SK-N-SH treated with all-trans-retinoic acid at 6 μM for 48 hours (cell line): ENCODE measurements at regions not wholly inside any gene's neighbourhood (a gene's known extent, or its start where the extent isn't known, plus 50 kb on each side); places are given as distances from the start of the nearest gene placed in this dataset.

ENCODE experiments used
- ATAC-seq: fragments of 200-7000 bp; cut with Tn5 transposase; 3 replicates; pipeline ENCODE4 v1.9.1; 2020; ENCODE audit warnings: mild to moderate bottlenecking, moderate library complexity
- ARNTL ChIP-seq: fragments of 450-650 bp; formaldehyde crosslinking; IDR thresholded peaks from 2 replicates; pipeline ENCODE4 v1.5.0; 2020; ENCODE audit warnings: low read depth, mild to moderate bottlenecking, moderate library complexity, borderline replicate concordance
- BACH2 ChIP-seq: fragments of 250-450 bp; sonication (Bioruptor Pico); IDR thresholded peaks from 2 replicates; pipeline ENCODE4 v1.9.0; 2021; ENCODE audit warnings: mild to moderate bottlenecking, borderline replicate concordance
- CSDC2 ChIP-seq: fragments of 250-450 bp; sonication (Bioruptor Pico); IDR thresholded peaks from 2 replicates; pipeline ENCODE4 v1.5.0; 2020; ENCODE audit warnings: mild to moderate bottlenecking, moderate library complexity
- GLIS3 ChIP-seq: fragments of 250-450 bp; sonication (Bioruptor Pico); IDR thresholded peaks from 2 replicates; pipeline ENCODE4 v1.5.0; 2020; ENCODE audit warnings: mild to moderate bottlenecking, moderate library complexity
- ISL1 ChIP-seq: fragments of 250-450 bp; sonication (Bioruptor Pico); IDR thresholded peaks from 2 replicates; pipeline ENCODE4 v2.1.2; 2022; ENCODE audit warnings: mild to moderate bottlenecking, moderate library complexity
- OSR1 ChIP-seq: fragments of 250-450 bp; sonication (Bioruptor Pico); IDR thresholded peaks from 2 replicates; pipeline ENCODE4 v1.8.0; 2022; ENCODE audit warnings: moderate library complexity, mild to moderate bottlenecking, inconsistent platforms
- PPARA ChIP-seq: fragments of 250-450 bp; sonication (Bioruptor Pico); IDR thresholded peaks from 2 replicates; pipeline ENCODE4 v1.5.0; 2020; ENCODE audit warnings: mild to moderate bottlenecking, borderline replicate concordance
- RARB ChIP-seq: fragments of 250-450 bp; sonication (Bioruptor Pico); IDR thresholded peaks from 2 replicates; pipeline ENCODE4 v1.8.0; 2021; ENCODE audit warnings: mild to moderate bottlenecking, moderate library complexity
- SNAI2 ChIP-seq: fragments of 250-450 bp; sonication (Bioruptor Pico); IDR thresholded peaks from 2 replicates; pipeline ENCODE4 v1.5.0; 2020; ENCODE audit warnings: mild to moderate bottlenecking, moderate library complexity
- TCF4 ChIP-seq: fragments of 250-450 bp; sonication (Bioruptor Pico); IDR thresholded peaks from 2 replicates; pipeline ENCODE4 v1.8.0; 2021; ENCODE audit warnings: mild to moderate bottlenecking, moderate library complexity, borderline replicate concordance
- TOX ChIP-seq: fragments of 250-450 bp; sonication (Bioruptor Pico); IDR thresholded peaks from 2 replicates; pipeline ENCODE4 v1.8.0; 2021; ENCODE audit warnings: mild to moderate bottlenecking, moderate library complexity, borderline replicate concordance
- ZC3H10 ChIP-seq: fragments of 250-450 bp; sonication (Bioruptor Pico); IDR thresholded peaks from 2 replicates; pipeline ENCODE4 v1.5.1; 2021; ENCODE audit warnings: mild to moderate bottlenecking, moderate library complexity
- ZFP3 ChIP-seq: fragments of 250-450 bp; sonication (Bioruptor Pico); IDR thresholded peaks from 2 replicates; pipeline ENCODE4 v1.5.0; 2020; ENCODE audit warnings: mild to moderate bottlenecking, moderate library complexity
- ZNF565 ChIP-seq: fragments of 450-650 bp; formaldehyde crosslinking; conservative IDR thresholded peaks from 2 replicates; pipeline ENCODE4 v1.5.0; 2020; ENCODE audit warnings: low read depth, mild to moderate bottlenecking, moderate library complexity
- ZNF70 ChIP-seq: fragments of 450-650 bp; formaldehyde crosslinking; IDR thresholded peaks from 2 replicates; pipeline ENCODE4 v1.5.0; 2020; ENCODE audit warnings: mild to moderate bottlenecking, moderate library complexity
- ZNF8 ChIP-seq: fragments of 450-650 bp; formaldehyde crosslinking; IDR thresholded peaks from 2 replicates; pipeline ENCODE4 v1.5.0; 2020; ENCODE audit warnings: mild to moderate bottlenecking, moderate library complexity
- TF ChIP-seq, protein P1 (sequence below): fragments of 250-450 bp; sonication (Bioruptor Pico); IDR thresholded peaks from 2 replicates; pipeline ENCODE4 v1.5.1; 2021; ENCODE audit warnings: mild to moderate bottlenecking, moderate library complexity
- TF ChIP-seq, protein P2 (sequence below): fragments of 250-450 bp; sonication (Bioruptor Pico); IDR thresholded peaks from 2 replicates; pipeline ENCODE4 v1.5.1; 2020; ENCODE audit warnings: low read depth, mild to moderate bottlenecking, moderate library complexity
- TF ChIP-seq, protein P3 (sequence below): fragments of 250-450 bp; sonication (Bioruptor Pico); IDR thresholded peaks from 2 replicates; pipeline ENCODE4 v1.8.0; 2021; ENCODE audit warnings: low read depth, mild to moderate bottlenecking, moderate library complexity, borderline replicate concordance

DNA sequence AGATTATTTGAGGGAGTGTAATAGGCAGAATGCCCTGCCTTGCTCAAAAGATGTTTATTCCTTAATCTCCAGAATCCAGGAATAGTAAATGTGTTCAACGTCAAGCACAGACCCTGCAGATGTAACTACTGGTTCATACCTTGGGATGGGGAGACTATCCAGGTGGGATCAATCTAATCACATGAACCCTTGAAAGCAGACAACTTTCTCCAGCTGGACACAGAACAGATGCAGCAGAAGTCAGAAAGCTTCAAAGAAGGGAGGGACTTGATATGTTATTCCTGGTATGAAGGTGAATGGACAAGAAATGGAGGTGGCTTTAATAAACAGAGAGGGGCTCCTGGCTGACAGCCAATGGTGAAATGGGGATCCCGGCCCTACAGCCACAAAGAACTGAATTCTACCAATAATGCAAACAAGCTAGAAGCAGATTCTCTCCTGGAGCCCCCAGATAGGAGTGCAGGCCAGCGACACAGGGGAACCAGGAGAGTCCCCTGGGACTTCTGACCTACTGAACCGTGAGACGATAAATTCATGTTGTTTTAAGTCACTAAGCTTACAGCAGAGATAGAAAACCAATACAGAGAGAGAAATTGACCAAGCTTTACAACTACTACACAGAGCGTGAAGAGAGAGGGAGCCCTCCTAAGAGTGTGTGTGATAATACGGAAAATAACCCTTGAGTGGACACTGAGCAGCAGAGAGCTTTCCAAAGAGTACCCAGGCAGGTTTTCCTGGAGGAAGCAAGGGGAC, 133.5 kb upstream of the TMEM132C start:
- TF ChIP-seq OSR1 (CRISPR knock-in tag) (no peak), TOX (CRISPR knock-in tag) (no peak), BACH2 (no peak), CSDC2 (no peak), PPARA (no peak), ZC3H10 (no peak), ARNTL (CRISPR knock-in tag) (no peak)
- TF ChIP-seq, protein P1, sequence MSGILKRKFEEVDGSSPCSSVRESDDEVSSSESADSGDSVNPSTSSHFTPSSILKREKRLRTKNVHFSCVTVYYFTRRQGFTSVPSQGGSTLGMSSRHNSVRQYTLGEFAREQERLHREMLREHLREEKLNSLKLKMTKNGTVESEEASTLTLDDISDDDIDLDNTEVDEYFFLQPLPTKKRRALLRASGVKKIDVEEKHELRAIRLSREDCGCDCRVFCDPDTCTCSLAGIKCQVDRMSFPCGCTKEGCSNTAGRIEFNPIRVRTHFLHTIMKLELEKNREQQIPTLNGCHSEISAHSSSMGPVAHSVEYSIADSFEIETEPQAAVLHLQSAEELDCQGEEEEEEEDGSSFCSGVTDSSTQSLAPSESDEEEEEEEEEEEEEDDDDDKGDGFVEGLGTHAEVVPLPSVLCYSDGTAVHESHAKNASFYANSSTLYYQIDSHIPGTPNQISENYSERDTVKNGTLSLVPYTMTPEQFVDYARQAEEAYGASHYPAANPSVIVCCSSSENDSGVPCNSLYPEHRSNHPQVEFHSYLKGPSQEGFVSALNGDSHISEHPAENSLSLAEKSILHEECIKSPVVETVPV (CRISPR knock-in tag): no peak
- TF ChIP-seq, protein P2, sequence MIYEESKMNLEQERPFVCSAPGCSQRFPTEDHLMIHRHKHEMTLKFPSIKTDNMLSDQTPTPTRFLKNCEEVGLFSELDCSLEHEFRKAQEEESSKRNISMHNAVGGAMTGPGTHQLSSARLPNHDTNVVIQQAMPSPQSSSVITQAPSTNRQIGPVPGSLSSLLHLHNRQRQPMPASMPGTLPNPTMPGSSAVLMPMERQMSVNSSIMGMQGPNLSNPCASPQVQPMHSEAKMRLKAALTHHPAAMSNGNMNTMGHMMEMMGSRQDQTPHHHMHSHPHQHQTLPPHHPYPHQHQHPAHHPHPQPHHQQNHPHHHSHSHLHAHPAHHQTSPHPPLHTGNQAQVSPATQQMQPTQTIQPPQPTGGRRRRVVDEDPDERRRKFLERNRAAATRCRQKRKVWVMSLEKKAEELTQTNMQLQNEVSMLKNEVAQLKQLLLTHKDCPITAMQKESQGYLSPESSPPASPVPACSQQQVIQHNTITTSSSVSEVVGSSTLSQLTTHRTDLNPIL (CRISPR knock-in tag): no peak
- TF ChIP-seq, protein P3, sequence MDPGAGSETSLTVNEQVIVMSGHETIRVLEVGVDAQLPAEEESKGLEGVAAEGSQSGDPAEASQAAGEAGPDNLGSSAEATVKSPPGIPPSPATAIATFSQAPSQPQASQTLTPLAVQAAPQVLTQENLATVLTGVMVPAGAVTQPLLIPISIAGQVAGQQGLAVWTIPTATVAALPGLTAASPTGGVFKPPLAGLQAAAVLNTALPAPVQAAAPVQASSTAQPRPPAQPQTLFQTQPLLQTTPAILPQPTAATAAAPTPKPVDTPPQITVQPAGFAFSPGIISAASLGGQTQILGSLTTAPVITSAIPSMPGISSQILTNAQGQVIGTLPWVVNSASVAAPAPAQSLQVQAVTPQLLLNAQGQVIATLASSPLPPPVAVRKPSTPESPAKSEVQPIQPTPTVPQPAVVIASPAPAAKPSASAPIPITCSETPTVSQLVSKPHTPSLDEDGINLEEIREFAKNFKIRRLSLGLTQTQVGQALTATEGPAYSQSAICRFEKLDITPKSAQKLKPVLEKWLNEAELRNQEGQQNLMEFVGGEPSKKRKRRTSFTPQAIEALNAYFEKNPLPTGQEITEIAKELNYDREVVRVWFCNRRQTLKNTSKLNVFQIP (CRISPR knock-in tag): no peak
- no peak for ATAC-seq

DNA sequence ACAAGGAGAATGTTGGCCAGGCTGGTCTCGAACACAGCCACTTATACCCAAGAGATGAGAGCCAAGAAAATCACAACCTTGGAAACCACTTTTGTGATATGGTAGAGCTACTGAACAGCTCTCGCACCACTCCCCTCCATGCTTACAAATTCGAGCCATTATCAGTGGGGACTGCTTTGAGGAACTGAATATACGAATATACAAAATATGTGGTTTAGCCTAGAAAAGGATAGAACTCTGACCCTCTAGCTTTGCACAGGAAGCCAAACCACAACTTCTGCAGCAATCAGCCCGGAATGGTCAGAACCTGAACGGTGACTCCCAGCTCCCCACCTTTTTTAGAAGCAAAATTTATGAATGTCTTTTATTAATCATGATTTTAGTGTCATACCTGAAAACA, 129.8 kb upstream of the TMEM132C start:
- ATAC-seq: no peak
- TF ChIP-seq OSR1 (CRISPR knock-in tag) (no peak), ZC3H10 (no peak), SNAI2 (CRISPR knock-in tag) (no peak), ZNF8 (CRISPR knock-in tag) (no peak), ZNF565 (CRISPR knock-in tag) (no peak), TCF4 (no peak), ZNF70 (CRISPR knock-in tag) (no peak)

DNA sequence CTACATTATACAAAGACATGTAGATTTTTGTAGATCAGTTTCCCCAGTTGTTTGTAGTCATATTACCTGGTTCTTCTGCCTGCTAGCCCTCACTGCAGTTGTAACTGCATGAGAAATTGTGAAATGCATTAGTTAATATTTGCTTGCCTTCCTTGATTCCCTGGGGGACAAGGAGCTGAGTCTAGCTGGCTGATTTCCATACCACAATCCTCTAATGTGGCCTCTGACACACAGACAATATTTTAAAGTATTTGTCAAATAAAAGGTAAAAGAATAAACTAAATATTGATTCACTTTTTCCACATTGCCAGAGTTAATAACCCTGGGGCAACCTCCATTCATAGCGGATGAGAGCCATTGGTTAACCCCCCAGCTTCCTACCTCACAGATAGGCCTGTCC, 128.8 kb upstream of the TMEM132C start:
- no peak for ATAC-seq
- TF ChIP-seq GLIS3 (CRISPR knock-in tag) (no peak), ZFP3 (CRISPR knock-in tag) (no peak), CSDC2 (no peak), ZC3H10 (no peak)

DNA sequence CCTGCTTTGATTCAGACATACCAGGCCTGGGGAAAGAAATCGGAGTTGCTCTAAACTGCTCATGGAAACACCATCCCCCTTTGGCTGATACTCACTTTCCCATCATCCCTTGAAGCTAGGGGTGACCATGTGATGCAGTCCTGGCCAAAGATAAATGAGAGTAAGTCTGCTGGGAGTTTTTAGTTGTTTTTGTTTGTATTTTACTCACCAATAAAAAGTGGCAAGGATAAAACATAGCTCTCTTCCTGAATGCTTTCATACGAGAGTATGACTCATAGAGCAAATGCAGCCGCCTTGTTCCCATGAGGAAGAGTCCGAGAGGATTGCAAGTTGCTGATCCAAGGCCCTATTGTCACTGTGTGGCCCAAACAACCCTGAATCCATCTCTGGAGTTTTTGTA, 126.4 kb upstream of the TMEM132C start:
- no peak for ATAC-seq
- TF ChIP-seq, protein P2 (CRISPR knock-in tag): no peak
- TF ChIP-seq TOX (CRISPR knock-in tag) (no peak), BACH2 (no peak), ZC3H10 (no peak), ISL1 (CRISPR knock-in tag) (no peak), CSDC2 (no peak), ZNF70 (CRISPR knock-in tag) (no peak), GLIS3 (CRISPR knock-in tag) (no peak)

DNA sequence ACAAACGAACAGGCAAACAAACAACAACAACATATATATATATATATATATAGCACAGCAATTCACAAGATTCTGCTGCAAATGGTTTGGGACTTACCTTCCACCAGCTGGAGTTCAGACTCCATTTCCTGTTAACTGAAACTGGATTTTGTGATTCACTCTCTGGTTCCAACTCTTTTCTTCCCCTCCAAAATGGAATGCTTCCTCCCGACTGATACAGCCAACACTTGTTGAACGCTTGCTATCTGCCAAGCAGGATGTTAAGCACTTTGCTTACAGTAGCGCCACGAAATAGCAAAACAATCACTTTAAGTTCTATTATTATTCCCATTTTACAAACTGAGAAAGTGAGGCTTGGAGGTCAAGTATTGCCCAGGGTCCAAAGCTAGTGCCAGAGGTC, 116.0 kb upstream of the TMEM132C start:
- TF ChIP-seq ZNF8 (CRISPR knock-in tag): no peak
- TF ChIP-seq BACH2: no peak
- TF ChIP-seq ZFP3 (CRISPR knock-in tag): no peak
- TF ChIP-seq, protein P2 (CRISPR knock-in tag): no peak
- TF ChIP-seq TCF4: no peak
- no peak for TF ChIP-seq RARB (CRISPR knock-in tag)

More for the DNA sequence above, 116.0 kb upstream of the TMEM132C start:
- no peak for ATAC-seq
